Head of caudate nucleus (tissue), 42 donors: ENCODE measurements at regions not wholly inside any gene's neighbourhood (a gene's known extent, or its start where the extent isn't known, plus 50 kb on each side); places are given as distances from the start of the nearest gene placed in this dataset.
A peak's percentile ranks its signal among the peaks of the same experiment; 100 is the strongest.

Experiments used
- DNase-seq, 42 donors: peaks; one replicate each; pipeline versions ENCODE4 v3.0.0 to v3.0.0-alpha.2; 2020 to 2021; ENCODE audit warnings: mixed read lengths in 7 of 42
- intact Hi-C: fragments of 100-400 bp; cut with DNase I; formaldehyde crosslinking; loops from one replicate; pipeline ENCODE4 v1.15.0; 2022

DNA sequence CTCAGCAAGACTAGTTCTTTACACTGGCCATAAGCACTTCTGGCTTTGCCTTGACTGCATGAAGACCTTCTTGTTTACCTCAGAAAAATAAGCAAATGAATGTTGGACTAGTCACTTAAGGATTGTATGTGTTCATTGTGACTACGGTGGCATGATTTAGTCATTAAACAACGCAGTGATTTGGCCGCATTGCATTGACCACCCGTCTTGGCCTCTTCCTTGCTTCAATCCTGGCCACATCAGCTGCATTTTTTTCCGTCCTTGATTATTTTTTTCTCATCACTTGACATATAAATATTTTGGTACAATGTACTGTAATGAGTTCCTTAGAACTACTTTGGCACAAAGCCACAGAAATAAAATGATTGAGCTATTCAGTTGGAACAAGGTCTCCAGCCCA is 656.2 kb downstream of the RAB28 start:
- DNase-seq, result no peak
- intact Hi-C loops, result no loop called here

DNA sequence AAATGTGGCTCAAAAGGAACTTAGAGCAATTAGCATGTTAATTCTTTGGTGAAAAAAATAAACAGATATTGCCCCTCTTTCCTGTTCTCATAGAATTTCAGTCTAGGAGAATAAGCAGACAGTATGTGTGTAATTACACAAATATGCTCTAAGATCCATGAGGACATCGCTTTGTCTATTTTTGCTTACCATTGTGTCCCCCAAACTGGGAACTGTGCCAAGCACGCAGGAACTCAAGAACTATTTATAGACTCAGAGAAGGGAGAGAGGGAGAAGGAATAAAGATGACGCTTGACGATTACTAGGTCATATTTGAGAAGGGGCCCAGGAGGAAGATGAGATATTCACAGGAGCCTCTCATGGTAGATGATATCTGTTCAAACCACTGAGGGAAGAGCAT is 692.6 kb downstream of the RAB28 start:
- DNase-seq, result no peak
- intact Hi-C loops, result no loop called here

DNA sequence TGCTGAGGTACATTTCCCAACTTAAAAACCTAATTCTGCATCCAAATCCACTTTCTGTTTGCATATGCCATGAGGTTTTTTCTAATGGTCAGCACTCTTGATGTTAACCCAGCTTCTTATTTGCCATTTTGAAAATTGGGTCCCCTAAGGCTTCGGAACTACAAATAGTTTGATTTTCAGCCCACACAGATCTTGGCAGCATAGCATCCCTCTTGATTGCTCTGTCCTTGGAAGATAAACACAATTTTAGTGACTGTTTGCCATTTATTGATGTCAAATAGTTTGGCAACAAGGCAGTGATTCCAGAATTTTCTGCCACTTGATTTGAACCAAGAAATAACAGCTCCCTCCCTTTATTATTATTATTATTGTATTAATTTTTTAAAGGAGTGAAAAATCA is 696.9 kb downstream of the RAB28 start:
- DNase-seq, result no peak
- intact Hi-C loops, result no loop called here

DNA sequence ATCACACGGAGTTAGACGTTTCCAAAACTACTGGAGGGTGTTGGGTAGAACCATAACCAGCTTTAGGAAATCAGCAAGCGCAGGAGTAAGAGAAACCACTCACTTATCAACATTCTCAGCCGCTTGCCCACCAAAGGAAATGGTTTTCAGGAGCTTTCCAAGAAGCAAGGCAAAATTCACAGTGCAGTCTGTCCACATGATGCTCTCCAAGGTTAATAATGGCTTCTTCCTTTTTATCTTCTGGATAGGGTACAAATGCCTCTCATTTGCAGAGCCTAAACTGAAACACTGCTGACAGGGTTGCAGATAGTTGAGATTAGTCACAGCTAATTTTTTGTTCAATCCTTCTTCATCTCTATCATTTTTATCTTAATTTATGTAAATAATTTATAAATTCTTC is 705.4 kb downstream of the RAB28 start:
- DNase-seq, result no peak
- intact Hi-C loops, result no loop called here

DNA sequence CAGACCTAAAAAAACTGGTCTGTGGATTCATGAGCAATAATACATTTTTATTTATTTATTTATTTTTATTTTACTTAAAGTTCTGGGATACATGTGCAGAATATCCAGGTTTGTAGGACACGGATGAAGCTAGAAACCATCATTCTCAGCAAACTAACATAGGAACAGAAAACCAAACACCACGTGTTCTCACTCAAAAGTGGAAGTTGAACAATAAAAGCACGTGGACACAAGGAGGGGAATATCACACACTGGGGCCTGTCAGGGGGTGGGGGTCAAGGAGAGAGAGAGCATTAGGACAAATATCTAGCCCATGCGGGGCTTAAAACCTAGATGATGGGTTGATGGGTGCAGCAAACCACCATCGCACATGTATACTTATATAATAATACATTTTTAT is 705.9 kb downstream of the RAB28 start:
- intact Hi-C loops, result no loop called here
- no peak for DNase-seq

DNA sequence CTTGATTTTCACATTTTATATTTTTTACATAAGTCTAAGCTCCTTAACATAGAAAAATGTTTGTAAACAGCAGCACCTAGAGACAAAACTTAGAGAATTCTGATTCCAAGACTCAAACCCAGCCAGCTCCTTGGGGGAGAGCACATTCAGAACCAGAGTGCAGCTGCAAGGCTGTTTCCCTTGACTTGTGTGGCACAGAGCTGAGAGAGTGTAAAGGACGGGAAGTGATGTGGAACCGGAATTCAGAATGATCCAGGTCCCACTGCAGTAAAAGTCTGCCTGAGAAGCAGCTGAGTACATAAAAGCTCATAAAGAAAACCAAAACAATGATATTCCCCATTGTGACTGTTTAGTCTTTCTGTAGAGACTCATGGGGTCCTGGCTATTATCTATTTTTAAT is 713.8 kb downstream of the RAB28 start:
- intact Hi-C loops, result no loop called here
- DNase-seq, result no peak

DNA sequence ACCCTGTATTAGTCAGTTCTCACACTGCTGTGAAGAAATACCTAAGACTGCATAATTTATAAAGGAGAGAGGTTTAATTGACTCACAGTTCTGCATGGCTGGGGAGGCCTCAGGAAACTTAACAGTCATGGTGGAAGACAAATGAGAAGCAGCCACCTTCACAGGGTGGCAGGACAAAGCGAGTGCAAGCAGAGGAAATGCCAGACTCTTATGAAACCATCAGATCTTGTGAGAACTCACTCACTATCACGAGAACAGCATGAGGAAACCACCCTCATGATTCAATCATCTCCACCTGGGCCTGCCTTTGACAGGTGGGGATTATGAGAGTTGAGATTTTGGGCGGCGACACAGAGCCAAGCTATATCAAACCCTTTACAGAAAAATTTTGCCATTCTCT is 722.4 kb downstream of the RAB28 start:
- DNase-seq, result no peak
- intact Hi-C loops, result no loop called here

DNA sequence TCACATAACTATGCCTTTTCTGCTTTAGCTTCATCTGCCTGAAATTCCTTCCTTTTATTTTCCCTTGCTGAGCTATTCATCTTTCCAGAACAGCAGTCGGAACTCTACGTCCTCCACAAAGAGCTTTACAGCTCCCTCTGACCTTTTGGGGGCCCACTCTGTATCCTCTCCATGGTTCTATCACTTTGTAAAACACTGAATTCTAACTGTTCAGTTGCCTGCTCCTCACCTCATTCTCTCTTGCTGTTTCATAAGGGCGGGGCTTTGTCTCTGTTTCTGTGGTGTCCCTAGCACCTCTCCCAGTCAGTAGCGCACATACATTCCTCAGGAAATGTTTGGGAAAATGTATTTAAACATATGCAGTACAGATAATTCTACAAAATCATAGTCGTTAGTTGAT is 737.0 kb downstream of the RAB28 start:
- DNase-seq, result no peak
- intact Hi-C loops, result no loop called here

DNA sequence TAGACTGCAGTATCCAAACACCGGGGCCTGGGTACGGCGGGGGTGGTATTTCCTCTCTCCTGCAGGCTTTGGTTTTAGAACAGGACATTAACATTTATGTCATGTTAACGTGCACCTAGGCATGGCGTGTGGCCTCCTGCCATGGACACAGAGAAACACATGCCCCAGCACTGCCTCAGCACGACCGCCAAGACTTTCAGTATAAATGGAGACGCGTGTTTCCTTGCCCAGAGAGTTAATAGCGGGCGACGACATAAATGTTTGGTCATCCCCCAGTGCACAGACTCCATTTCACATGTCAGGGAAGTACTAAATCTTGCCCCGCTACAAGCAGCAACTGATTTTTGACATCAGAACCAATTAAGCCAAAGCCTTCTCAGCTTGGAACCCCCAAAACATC is 737.9 kb downstream of the RAB28 start:
- DNase-seq, result no peak
- intact Hi-C loops, result no loop called here

DNA sequence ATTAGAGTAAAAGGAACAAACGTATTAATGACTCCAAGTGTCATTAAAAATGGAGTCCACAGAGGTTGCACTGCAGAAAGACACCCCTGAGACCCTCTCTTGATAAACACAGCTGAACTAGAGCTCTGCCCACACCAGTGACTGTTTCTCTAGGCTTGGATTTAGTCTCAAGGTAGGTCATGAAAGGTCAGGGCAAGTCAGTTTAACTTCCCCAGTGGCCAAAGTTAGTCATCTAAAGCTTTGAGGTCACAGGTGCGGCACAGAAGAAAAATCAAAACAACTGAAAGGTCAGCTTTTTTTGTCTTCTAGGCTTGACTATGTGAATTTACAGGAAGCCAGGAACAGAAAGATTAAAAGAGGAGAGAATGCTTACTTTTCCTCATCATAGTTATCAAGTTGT is 749.6 kb downstream of the RAB28 start:
- intact Hi-C loops, result no loop called here
- DNase-seq, result no peak

DNA sequence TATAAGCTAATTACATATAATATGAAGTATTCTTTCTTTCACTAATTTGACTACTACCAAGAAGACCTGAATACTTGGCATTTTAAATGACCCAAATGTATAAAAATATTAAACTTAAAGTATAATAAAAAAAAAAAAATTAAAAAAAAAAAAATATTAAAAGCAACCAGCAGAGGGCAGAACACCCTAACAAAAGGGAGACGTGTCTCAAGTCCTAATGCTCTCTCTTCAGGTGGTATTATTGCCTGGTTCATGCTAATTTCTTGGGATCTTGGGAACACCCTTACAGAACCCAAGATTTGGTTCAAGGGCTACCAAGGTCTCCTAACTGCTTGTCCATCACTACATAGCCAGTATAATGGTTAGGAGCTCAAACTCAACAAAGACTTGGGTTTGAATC is 754.8 kb downstream of the RAB28 start:
- intact Hi-C loops, result no loop called here
- no peak for DNase-seq

DNA sequence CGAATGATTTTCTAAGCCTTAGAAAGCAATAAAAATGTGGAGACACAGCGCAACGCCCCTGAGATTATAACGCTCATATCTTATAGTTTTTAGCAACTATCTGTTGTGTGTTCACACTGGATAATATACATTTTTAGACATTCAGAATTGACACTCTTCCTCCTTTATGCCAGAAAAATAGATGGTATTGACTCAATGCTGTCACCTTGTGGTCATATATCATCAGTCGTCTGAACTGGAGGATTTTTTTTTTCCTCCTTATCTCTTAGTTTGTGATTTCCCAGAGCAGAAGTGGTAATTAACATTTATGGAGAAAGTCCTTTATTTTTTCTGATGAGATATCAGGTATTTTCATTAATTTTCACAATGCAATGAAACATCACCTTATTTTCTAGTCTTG is 759.6 kb downstream of the RAB28 start:
- no peak for DNase-seq
- intact Hi-C loops, result no loop called here

DNA sequence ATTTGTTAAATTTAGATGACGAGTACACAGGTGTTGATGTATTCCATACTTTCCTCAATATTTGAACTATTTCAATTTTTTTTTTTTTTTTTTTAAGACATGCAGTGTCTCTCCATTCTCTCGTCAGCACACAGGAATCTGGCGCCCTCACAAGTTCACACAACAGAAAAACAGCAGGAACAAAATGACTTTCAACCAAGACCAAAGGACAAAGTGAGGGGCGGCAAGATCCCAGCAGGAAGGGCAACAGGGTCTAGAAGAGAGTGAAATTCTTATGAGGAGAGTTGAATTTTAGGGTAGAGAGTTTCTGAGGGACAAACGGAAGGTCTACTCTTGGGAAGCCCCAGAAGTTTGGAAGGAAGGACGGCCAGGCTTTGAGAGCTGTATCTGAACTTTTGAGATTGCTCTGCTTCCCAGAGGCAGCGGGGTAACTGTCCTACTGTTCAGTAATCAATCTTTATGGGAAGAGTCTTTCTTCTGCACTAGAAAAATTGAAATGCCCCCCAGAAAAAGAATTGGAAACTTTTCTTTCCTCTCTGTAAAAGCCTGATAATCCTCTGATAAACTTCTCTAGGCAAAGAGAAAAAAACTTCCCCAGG is 760.2 kb downstream of the RAB28 start:
- intact Hi-C loops, result no loop called here
- no peak for DNase-seq

DNA sequence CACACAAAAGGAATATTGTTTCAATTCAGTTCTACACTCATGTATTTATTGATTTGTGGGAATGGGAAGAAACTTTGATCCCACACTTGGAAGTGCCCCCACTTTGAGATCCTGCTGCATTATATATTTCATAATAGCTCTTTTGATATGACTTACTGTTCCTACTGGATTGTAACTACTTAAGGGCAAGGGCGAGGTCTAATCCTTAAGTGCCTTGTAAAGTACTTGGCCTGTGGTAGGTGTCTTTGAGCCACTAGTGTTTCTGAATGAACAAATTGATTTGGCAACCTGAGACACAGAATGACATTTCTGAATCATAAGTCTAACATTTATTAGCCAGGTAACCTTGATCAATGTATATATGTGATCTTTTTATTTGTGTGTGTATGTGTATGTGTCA is 767.2 kb downstream of the RAB28 start:
- no peak for DNase-seq
- intact Hi-C loops, result no loop called here

DNA sequence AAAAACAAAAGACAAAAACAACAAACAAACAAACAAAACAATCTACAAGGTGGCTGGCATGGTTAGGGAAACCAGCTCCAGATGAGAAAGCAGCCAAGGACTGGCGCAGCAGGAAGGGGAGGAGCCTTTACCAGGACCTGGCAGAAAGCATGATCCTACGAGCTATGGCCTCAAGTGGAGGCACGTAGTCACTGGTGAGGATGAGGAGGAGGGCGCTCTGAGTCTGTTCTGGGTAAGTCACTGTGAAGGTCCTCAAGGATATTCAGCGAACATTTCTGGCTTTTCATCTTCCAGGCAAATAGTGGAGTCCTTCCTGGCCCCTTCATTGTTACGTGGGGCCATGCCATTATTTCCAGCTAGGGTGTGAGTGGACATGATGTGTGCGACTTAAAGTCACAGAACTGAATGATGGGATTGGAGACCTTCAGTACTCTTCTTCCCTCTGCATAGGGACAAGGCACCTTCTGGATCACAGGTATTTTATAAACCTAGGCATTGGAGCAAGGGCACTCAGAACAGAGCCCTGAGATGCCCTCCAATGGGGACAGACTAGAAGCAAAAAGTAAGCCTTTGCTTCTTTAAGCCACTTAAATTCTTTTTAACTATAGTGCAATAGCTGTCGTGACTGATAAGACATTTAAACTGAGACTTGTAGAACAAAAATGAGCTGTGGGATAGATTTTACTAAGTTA is 771.3 kb downstream of the RAB28 start:
- intact Hi-C loops, result no loop called here
- no peak for DNase-seq

DNA sequence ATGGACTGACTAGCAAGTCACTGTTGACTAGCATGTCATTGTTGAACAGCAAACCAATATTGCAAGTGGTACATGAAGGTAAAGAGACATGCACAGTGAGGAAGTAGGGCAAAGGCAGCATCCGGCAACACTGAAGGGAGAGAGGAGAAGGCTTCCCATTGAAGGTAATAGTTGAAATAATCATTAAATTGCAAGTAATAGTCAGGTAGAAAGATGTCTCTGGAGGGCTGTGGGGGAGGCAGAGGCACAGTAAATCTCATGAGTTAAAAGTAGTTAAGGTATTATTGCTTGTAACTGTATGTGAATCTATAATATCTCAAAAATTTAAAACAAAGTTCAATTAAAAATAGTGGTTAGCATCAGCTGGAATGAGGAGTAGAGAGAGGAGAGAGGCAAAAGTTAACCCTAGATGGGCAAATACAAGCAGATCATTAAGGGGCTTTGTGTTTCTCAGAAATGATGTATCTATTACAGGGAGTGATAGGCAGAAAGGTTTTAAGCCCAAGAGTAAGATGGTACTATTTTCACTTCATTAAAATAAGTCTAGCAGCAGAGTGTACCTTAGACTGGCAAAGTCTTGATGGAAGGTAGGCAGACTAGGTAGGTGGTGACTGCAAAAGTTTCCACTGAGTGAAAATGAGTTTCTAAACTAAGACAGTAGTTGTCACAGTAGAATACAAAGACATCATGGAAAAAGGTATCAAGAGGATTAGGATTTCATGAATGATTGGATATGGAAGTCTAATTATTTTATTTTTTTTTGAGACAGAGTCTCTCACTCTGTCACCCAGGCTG is 776.6 kb downstream of the RAB28 start:
- intact Hi-C loops, result no loop called here
- DNase-seq, result peak in 20 of 42 donors; percentile 6 to 70 (median 26)

DNA sequence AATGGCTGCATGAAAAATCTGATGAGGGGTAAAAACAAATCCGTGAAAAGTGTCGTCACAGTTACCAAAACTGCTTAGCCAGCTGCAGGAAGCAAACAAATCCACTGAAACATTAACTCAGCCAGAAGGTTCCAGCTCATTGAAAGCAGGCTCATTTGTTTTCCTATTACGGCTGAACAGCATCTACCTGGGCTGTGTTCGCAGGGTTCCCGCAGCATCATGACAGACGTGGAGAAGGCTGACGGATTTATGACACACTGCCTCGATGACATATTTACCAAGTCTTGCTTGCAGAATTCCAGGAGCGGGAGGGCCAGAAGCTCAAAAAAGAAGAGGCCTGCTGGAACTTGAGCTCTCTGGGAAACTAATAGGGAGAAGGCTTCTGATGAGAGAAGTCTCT is 781.1 kb downstream of the RAB28 start:
- intact Hi-C loops, result no loop called here
- no peak for DNase-seq

DNA sequence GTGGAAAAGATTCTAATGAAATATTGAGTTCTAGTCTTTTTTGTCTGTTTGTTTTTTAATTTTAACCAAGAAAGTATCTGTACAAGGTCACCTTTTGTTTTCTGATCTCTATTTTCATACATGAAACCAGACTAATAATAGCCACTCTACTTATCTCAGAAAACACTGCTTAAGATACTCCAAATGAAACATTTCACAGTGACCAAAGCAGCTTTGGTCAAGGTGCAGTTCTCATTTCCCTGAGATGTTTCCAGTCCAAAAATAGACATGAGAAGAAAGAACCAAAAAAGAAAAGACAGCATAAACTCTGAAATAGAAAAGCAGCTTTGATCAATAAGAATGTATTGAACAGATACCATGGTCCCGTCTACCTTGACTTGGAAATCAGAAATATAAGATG is 782.8 kb downstream of the RAB28 start:
- intact Hi-C loops, result no loop called here
- DNase-seq, result no peak

DNA sequence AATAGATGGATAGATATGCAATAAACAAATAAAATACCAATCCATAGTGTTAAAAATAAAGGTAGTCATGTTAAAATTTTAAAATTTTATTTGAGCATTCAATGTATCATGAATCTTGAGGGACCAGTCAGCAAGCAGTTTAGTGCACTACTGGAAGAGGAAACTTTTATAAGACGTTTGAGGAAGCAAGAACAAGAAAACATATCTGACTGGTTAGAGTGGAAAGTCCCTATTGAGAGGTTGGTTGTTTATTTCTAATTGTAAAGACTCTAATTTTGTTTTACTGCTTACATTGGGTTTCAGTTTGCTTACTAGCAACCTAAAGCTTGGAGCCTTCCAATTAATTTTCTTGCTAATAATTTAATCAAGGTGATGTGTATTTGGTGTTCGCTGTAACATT is 786.2 kb downstream of the RAB28 start:
- intact Hi-C loops, result no loop called here
- DNase-seq, result no peak

DNA sequence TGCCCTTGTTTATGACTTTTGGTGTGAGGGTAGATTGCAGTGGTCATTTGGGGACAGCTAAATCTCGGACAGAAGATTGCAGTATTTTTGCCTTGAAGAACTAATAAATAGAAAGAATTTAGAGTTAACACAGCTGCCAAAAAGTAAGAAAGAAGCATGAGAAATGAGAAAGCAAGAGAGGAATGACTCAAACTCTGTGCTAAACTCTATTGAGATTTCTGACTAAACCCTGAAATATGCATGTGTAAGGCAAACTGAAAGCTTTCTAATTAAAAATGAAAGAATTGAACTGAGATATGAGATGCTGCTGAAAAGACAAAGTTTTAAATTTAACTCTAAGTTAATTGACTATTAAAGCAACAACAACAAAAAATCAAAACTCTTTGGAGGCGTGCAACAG is 791.3 kb downstream of the RAB28 start:
- no peak for DNase-seq
- intact Hi-C loops, result no loop called here

DNA sequence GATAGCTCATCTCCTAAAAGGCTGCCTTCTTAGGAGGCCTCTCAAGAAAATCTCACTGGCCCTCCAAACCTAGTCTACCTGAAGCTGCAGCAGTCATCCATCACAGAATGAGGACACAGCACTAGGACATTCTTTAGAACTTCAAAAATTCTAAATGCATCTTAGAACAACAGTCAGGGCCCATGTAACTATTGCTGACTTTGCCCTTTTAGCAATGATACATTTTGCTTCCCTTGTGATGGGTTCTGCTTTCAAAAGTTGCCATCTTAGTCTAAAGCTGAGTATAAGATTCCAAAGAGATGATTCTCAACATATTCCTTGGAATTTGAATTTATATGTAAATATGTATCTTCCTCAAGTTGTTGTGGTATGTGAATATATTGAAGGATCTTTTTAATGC is 793.0 kb downstream of the RAB28 start:
- intact Hi-C loops, result no loop called here
- DNase-seq, result no peak
